H9 (cell line): ENCODE measurements at regions not wholly inside any gene's neighbourhood (a gene's known extent, or its start where the extent isn't known, plus 50 kb on each side); places are given as distances from the start of the nearest gene placed in this dataset.

ENCODE experiments used
- DNase-seq: peaks from one replicate; pipeline ENCODE4 v3.0.0-alpha.2; 2017
- H2AFZ ChIP-seq: one replicate; pipeline ENCODE4 v1.6.1; 2013; ENCODE audit warnings: mild to moderate bottlenecking, low read length, control low read depth, moderate library complexity
- H2AK5ac ChIP-seq: 2 replicates; pipeline ENCODE4 v1.6.1; 2013; ENCODE audit warnings: low read length, control low read depth, mixed read lengths; ENCODE audit not compliant: insufficient read length
- H2BK120ac ChIP-seq: one replicate; pipeline ENCODE4 v1.6.1; 2013; ENCODE audit warnings: low read depth, mild to moderate bottlenecking, low read length, control low read depth, inconsistent platforms; ENCODE audit not compliant: poor library complexity, severe bottlenecking
- H2BK12ac ChIP-seq: 2 replicates; pipeline ENCODE4 v1.6.1; 2013; ENCODE audit warnings: low read length, control low read depth, mixed read lengths, low read depth; ENCODE audit not compliant: insufficient read length
- H2BK15ac ChIP-seq: 2 replicates; pipeline ENCODE4 v1.6.1; 2013; ENCODE audit warnings: low read depth, low read length, control low read depth
- H2BK20ac ChIP-seq: one replicate; pipeline ENCODE4 v1.6.1; 2013; ENCODE audit warnings: low read depth, mild to moderate bottlenecking, low read length, control low read depth, inconsistent platforms; ENCODE audit not compliant: poor library complexity, severe bottlenecking
- H2BK5ac ChIP-seq: 2 replicates; pipeline ENCODE4 v1.6.1; 2013; ENCODE audit warnings: low read length, control low read depth, mixed read lengths; ENCODE audit not compliant: insufficient read length
- H3K14ac ChIP-seq: 2 replicates; pipeline ENCODE4 v1.6.1; 2013; ENCODE audit warnings: low read length, control low read depth; ENCODE audit not compliant: insufficient read depth
- H3K18ac ChIP-seq: 2 replicates; pipeline ENCODE4 v1.6.1; 2013; ENCODE audit warnings: low read depth, mild to moderate bottlenecking, mixed read lengths, low read length, control low read depth; ENCODE audit not compliant: insufficient read length
- H3K23ac ChIP-seq: 2 replicates; pipeline ENCODE4 v1.6.1; 2013; ENCODE audit warnings: low read length, control low read depth, mixed read lengths, low read depth; ENCODE audit not compliant: insufficient read length
- H3K23me2 ChIP-seq: 2 replicates; pipeline ENCODE4 v1.6.1; 2013; ENCODE audit warnings: low read depth, mild to moderate bottlenecking, mixed read lengths, low read length, control low read depth; ENCODE audit not compliant: insufficient read length, poor library complexity, severe bottlenecking
- H3K27ac ChIP-seq: 2 replicates; pipeline ENCODE4 v1.5.1; 2013; ENCODE audit warnings: low read length, control low read depth, mixed read lengths, low read depth; ENCODE audit not compliant: insufficient read length
- H3K27me3 ChIP-seq: 2 replicates; pipeline ENCODE4 v1.6.1; 2013; ENCODE audit warnings: low read length, control low read depth, inconsistent platforms; ENCODE audit not compliant: insufficient read depth
- H3K4ac ChIP-seq: 2 replicates; pipeline ENCODE4 v1.6.1; 2013; ENCODE audit warnings: low read depth, mild to moderate bottlenecking, control low read depth, inconsistent platforms, low read length, moderate library complexity
- H3K4me1 ChIP-seq: 2 replicates; pipeline ENCODE4 v1.6.1; 2013; ENCODE audit warnings: low read length, control low read depth, inconsistent platforms; ENCODE audit not compliant: insufficient read depth
- H3K4me2 ChIP-seq: 2 replicates; pipeline ENCODE4 v1.6.1; 2013; ENCODE audit warnings: low read length, control low read depth, mixed read lengths; ENCODE audit not compliant: insufficient read length, insufficient read depth
- H3K56ac ChIP-seq: 2 replicates; pipeline ENCODE4 v1.6.1; 2013; ENCODE audit warnings: low read depth, mild to moderate bottlenecking, mixed read lengths, low read length, control low read depth; ENCODE audit not compliant: insufficient read length
- H3K79me1 ChIP-seq: 2 replicates; pipeline ENCODE4 v1.6.1; 2013; ENCODE audit warnings: low read depth, mild to moderate bottlenecking, moderate library complexity, low read length, control low read depth, inconsistent platforms; ENCODE audit not compliant: insufficient read depth, poor library complexity, severe bottlenecking
- H3K79me2 ChIP-seq: 2 replicates; pipeline ENCODE4 v1.6.1; 2013; ENCODE audit warnings: low read length, control low read depth, inconsistent platforms; ENCODE audit not compliant: insufficient read depth
- H3K9ac ChIP-seq: 2 replicates; pipeline ENCODE4 v1.6.1; 2013; ENCODE audit warnings: low read length, control low read depth, mixed read lengths; ENCODE audit not compliant: insufficient read length; ENCODE audit errors: extremely low read depth
- H3K9me3 ChIP-seq: one replicate; pipeline ENCODE4 v1.6.1; 2013; ENCODE audit warnings: low read depth, low read length, inconsistent platforms; ENCODE audit not compliant: control insufficient read depth
- H3T11ph ChIP-seq: one replicate; pipeline ENCODE4 v1.6.1; 2013; ENCODE audit warnings: mild to moderate bottlenecking, low read length, control low read depth, inconsistent platforms
- H4K20me1 ChIP-seq: one replicate; pipeline ENCODE4 v1.6.1; 2013; ENCODE audit not compliant: control insufficient read depth, insufficient read length, insufficient read depth
- H4K5ac ChIP-seq: 2 replicates; pipeline ENCODE4 v1.6.1; 2013; ENCODE audit warnings: low read depth, mild to moderate bottlenecking, mixed read lengths, low read length, control low read depth; ENCODE audit not compliant: insufficient read length
- H4K8ac ChIP-seq: replicated peaks from 2 replicates; pipeline ENCODE4 v1.6.1; 2013; ENCODE audit warnings: low read length, control low read depth, mixed read lengths, low read depth; ENCODE audit not compliant: insufficient read length
- H4K91ac ChIP-seq: 2 replicates; pipeline ENCODE4 v1.6.1; 2013; ENCODE audit warnings: low read depth, mild to moderate bottlenecking, moderate library complexity, mixed read lengths, low read length, control low read depth; ENCODE audit not compliant: insufficient read length
- H3K27ac Mint-ChIP-seq, 3 experiments: 2 replicates in 2 of 3; 3 replicates in 1 of 3; pipeline ENCODE4 v1.8.0; 2020 to 2021; ENCODE audit warnings: mixed read lengths in 3 of 3, mild to moderate bottlenecking in 1 of 3, moderate library complexity in 1 of 3
- H3K27me3 Mint-ChIP-seq: 2 replicates; pipeline ENCODE4 v1.8.0; 2021; ENCODE audit warnings: low read depth, mild to moderate bottlenecking, moderate library complexity, mixed read lengths
- H3K36me3 Mint-ChIP-seq, 3 experiments: 2 replicates in 2 of 3; 3 replicates in 1 of 3; pipeline ENCODE4 v1.8.0; 2020 to 2021; ENCODE audit warnings: low read depth in 3 of 3, mixed read lengths in 3 of 3; ENCODE audit not compliant: insufficient read depth in 1 of 3
- H3K4me1 Mint-ChIP-seq, 2 experiments: 2 replicates each; pipeline ENCODE4 v1.8.0; 2020; ENCODE audit warnings: mixed read lengths in 2 of 2
- H3K4me3 Mint-ChIP-seq, 2 experiments: 2 replicates in 1 of 2; 3 replicates in 1 of 2; pipeline ENCODE4 v1.8.0; 2020 to 2021; ENCODE audit warnings: mild to moderate bottlenecking in 2 of 2, mixed read lengths in 2 of 2, moderate library complexity in 1 of 2
- H3K9me3 Mint-ChIP-seq, 2 experiments: 2 replicates in 1 of 2; 3 replicates in 1 of 2; pipeline ENCODE4 v1.8.0; 2020; ENCODE audit warnings: mild to moderate bottlenecking in 2 of 2, mixed read lengths in 2 of 2, moderate library complexity in 1 of 2
- WGBS: extraction: QIAGEN DNeasy Blood & Tissue Kit; methylation state at CpG from one replicate; pipeline ENCODE4 v1.1.7; 2013; ENCODE audit warnings: missing lambda C conversion rate, low lambda C conversion rate, mixed read lengths; ENCODE audit not compliant: insufficient read length; ENCODE audit errors: extremely low coverage; 5-methylcytosine and 5-hydroxymethylcytosine counted together
- TF ChIP-seq, protein P1 (sequence below): fragments of 200-600 bp; sonication (generic); conservative IDR thresholded peaks from 3 replicates; pipeline ENCODE4 v1.8.0; 2021; ENCODE audit warnings: antibody characterized with exemption, mild to moderate bottlenecking

GRCh38 chr6:137339929-137340559 lies 120.9 kb upstream of the IFNGR1 start:
- Histone ChIP-seq H3K4ac (no peak overlapping the region), H4K91ac (no peak overlapping the region), H2AFZ (no peak overlapping the region), H3K23ac (no peak overlapping the region), H3K18ac (no peak overlapping the region), H2BK12ac (no peak overlapping the region), H4K5ac (no peak overlapping the region), H4K8ac (no peak overlapping the region), H2BK15ac (no peak overlapping the region), H2BK20ac (no peak overlapping the region), H3K56ac (no peak overlapping the region), H3K79me2 (no peaks in the 10 kb centered on the region), H4K20me1 (no peaks in the 10 kb centered on the region), H3K4me1 (peaks cover 3% of the 10 kb centered on the region; the same call in 1 of the 2 replicates), H3K79me1 (no peaks in the 10 kb centered on the region), H3K27me3 (no peaks in the 10 kb centered on the region), H2AK5ac (no peak overlapping the region), H3K9me3 (no peaks in the 10 kb centered on the region), H3K14ac (no peak overlapping the region), H3T11ph (no peak overlapping the region), H3K9ac (no peak overlapping the region), H3K27ac (no peak overlapping the region), H3K4me2 (no peak overlapping the region), H2BK5ac (no peak overlapping the region), H2BK120ac (no peak overlapping the region), H3K23me2 (no peaks in the 10 kb centered on the region)
- H3K27me3 Mint-ChIP-seq = peaks cover 6% of the 10 kb centered on the region; the same call in 1 of the 2 replicates
- WGBS = no CpG with 5 or more reads among the region's 5 CpGs
- TF ChIP-seq, protein P1, sequence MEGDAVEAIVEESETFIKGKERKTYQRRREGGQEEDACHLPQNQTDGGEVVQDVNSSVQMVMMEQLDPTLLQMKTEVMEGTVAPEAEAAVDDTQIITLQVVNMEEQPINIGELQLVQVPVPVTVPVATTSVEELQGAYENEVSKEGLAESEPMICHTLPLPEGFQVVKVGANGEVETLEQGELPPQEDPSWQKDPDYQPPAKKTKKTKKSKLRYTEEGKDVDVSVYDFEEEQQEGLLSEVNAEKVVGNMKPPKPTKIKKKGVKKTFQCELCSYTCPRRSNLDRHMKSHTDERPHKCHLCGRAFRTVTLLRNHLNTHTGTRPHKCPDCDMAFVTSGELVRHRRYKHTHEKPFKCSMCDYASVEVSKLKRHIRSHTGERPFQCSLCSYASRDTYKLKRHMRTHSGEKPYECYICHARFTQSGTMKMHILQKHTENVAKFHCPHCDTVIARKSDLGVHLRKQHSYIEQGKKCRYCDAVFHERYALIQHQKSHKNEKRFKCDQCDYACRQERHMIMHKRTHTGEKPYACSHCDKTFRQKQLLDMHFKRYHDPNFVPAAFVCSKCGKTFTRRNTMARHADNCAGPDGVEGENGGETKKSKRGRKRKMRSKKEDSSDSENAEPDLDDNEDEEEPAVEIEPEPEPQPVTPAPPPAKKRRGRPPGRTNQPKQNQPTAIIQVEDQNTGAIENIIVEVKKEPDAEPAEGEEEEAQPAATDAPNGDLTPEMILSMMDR = no peak
- H3K27ac Mint-ChIP-seq = no peak overlapping the region
- no peaks in the 10 kb centered on the region; a peak in 1 of 7 replicates for H3K36me3 Mint-ChIP-seq
- no peak overlapping the region for H3K4me3 Mint-ChIP-seq
- H3K4me1 Mint-ChIP-seq = peaks cover 24 to 28% of the 10 kb centered on the region in 2 experiments
- DNase-seq = no peak
- H3K9me3 Mint-ChIP-seq = no peaks in the 10 kb centered on the region; a peak in 1 of 5 replicates
